GM13977 (cell line): ENCODE measurements at regions not wholly inside any gene's neighbourhood (a gene's known extent, or its start where the extent isn't known, plus 50 kb on each side); places are given as distances from the start of the nearest gene placed in this dataset.

Experiments used
- DNase-seq: peaks from one replicate; pipeline ENCODE4 v3.0.0; 2012; ENCODE audit warnings: low spot score
- in situ Hi-C: fragments of 300-500 bp; cut with MboI; formaldehyde crosslinking; loops from one replicate; pipeline ENCODE4 v1.12.0; 2022; ENCODE audit warnings: low sequenced_read_pairs, low pct_unique_long_range_greater_than_20kb, mixed read lengths, inconsistent platforms; ENCODE audit not compliant: unreplicated experiment
- TF ChIP-seq, protein P1 (sequence below): IDR thresholded peaks from 2 replicates; pipeline ENCODE4 v1.5.1; 2012; ENCODE audit warnings: mild to moderate bottlenecking, control low read depth; ENCODE audit not compliant: insufficient read depth; ENCODE audit errors: extremely low read depth, missing control alignments

DNA sequence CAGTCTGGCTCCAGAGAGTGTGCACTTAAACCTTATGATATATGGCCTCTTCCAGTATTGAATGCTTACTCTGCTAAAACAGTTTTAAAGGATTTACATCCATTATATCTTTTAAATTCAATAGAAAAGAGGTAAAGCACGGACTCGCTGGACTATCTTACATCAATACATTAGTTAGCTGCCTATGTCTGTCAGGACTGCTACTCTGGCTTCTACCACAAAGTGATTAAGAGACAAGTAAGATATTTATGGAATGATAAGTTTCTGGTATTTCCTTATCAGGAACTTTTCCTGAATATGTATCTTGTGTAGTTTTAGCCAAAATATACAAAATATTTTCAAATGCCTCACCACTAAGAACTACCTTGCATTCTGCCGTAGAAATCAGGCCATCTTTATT is 295.1 kb downstream of the ISL1 start:
- TF ChIP-seq, protein P1, sequence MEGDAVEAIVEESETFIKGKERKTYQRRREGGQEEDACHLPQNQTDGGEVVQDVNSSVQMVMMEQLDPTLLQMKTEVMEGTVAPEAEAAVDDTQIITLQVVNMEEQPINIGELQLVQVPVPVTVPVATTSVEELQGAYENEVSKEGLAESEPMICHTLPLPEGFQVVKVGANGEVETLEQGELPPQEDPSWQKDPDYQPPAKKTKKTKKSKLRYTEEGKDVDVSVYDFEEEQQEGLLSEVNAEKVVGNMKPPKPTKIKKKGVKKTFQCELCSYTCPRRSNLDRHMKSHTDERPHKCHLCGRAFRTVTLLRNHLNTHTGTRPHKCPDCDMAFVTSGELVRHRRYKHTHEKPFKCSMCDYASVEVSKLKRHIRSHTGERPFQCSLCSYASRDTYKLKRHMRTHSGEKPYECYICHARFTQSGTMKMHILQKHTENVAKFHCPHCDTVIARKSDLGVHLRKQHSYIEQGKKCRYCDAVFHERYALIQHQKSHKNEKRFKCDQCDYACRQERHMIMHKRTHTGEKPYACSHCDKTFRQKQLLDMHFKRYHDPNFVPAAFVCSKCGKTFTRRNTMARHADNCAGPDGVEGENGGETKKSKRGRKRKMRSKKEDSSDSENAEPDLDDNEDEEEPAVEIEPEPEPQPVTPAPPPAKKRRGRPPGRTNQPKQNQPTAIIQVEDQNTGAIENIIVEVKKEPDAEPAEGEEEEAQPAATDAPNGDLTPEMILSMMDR: no peak
- DNase-seq: no peak
- in situ Hi-C loops: no loop called here

DNA sequence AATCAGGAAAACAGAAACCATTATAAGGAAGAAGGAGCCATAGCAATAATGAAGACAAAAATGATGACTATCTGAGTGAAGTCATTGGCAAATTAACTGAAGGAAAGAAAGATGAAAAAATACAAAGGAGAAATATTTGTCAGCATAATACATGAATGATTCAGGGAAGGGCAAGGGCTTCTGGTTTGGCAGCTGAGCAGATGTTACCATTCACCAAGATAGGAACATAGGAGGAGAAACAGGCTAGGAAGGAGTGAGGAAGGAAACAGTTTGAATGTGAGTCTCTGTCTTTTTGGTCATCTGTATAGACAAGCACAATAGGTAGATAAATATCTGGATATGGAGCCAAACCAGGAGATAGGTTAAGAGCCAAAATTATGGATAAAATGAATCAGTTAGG is 296.0 kb downstream of the ISL1 start:
- in situ Hi-C loops: no loop called here
- TF ChIP-seq, protein P1: no peak
- DNase-seq: no peak

DNA sequence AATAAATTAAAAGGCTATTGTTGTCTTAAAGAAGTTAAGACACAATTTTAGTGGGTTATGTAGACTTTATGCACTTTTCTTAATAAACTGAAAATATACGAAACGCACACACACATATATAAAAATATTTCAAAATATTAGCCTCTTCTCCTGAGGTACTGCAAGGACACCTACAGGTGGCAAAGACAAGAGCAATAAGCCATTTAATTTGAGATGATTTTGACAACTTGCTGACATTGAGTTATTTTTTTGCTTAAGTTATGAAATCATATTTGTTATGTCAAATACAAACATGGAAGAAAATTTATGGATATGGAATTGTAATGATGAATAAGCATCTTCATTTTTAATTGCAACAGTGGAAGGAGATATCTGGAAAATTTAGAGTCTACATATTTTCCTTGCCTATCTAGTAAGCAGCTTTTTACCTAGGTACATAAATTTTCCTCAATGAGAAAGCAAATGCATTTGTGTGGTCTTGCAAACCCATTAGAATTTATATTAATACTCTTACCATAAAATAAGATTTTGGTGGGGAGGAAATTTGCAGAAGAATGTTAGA is 301.6 kb downstream of the ISL1 start:
- in situ Hi-C loops: no loop called here
- no peak for DNase-seq
- TF ChIP-seq, protein P1: no peak

DNA sequence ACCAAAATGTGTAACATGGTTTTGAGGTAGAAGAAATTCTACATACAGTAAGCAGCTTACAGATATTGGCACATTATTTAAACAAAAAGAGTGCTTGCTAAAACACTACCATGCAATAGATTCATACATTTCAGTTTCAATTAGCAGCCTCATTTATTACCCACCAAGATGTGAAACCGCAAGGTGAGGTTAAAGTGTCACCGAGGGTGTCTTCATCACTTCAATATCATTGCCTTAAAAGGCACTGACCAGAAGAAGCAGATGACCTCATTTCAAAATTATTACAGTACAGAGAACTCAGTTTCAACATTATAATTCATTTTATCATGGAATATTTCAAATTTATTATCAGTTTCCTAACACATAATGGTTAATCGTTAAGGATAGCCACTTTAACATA is 302.2 kb downstream of the ISL1 start:
- no peak for DNase-seq
- TF ChIP-seq, protein P1: no peak
- in situ Hi-C loops: no loop called here

DNA sequence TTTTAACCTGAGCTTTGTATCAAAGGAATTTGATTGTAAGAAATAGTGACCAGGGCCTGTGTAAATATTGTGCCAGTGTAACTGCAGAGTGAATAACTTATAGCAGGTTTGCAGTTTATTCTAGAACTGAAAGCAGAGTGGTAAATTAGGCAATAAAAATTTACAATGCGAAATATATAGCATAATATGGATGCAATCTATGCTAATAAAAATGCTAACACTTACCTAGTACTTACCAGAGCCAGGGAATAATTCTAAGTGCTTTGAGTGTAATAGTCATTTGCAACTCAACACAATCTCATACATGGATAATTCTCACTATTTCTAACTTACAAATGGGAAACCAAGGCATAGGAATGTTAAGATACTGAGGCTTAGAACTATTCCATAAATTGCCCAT is 303.4 kb downstream of the ISL1 start:
- in situ Hi-C loops: no loop called here
- DNase-seq: no peak
- TF ChIP-seq, protein P1: no peak

DNA sequence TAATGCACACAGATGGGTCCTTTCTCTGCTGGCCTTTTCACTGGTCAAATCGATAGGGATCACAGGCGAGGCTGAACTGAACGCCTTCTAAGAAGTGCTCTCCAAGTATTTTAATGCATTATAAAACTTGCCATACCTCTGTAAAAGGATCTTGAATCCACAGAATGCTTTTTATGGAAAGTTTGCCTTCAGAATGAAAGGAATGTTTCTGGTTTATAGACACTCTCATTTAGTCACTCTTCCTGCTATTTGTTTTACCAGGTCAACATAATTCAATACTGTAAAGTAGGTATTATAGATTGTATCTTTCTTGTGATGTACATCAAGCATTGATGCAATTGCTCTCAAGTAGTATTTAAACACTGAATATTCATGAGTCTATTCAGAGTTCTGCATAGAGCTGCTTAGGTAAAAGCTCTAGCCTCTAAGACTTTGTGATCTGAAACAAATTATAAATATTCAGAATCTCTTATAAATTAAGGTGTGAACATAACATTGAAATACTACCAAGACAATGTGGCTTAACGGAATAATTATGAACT is 308.4 kb downstream of the ISL1 start:
- in situ Hi-C loops: no loop called here
- TF ChIP-seq, protein P1: no peak
- DNase-seq: no peak
